GM12873 (cell line): ENCODE measurements at regions not wholly inside any gene's neighbourhood (a gene's known extent, or its start where the extent isn't known, plus 50 kb on each side); places are given as distances from the start of the nearest gene placed in this dataset.

ENCODE experiments used
- CTCF ChIP-seq: IDR thresholded peaks from 2 replicates; pipeline ENCODE4 v1.5.1; 2012; ENCODE audit warnings: low read depth, mild to moderate bottlenecking, moderate library complexity, low read length, control low read depth; ENCODE audit not compliant: insufficient read depth; ENCODE audit errors: missing control alignments

GRCh38 chr6:140091895-140092294 lies 717.4 kb upstream of the CITED2 start:
- no peak for TF ChIP-seq CTCF

- no peak for TF ChIP-seq CTCF
These were observed 716.4 kb upstream of the CITED2 start for GRCh38 chr6:140090871-140091270.

- no peak for TF ChIP-seq CTCF
These were observed 708.9 kb upstream of the CITED2 start for GRCh38 chr6:140083375-140083774.

GRCh38 chr6:140082867-140083297 lies 708.4 kb upstream of the CITED2 start:
- no peak for TF ChIP-seq CTCF

- TF ChIP-seq CTCF, result no peak
These were observed 704.9 kb upstream of the CITED2 start for GRCh38 chr6:140079328-140079727.

- TF ChIP-seq CTCF, result no peak
These were observed 704.2 kb upstream of the CITED2 start for GRCh38 chr6:140078561-140079125.

- TF ChIP-seq CTCF, result no peak
These were observed 703.5 kb upstream of the CITED2 start for GRCh38 chr6:140077827-140078560.
